Tibial nerve (tissue), 4 donors: ENCODE measurements at regions not wholly inside any gene's neighbourhood (a gene's known extent, or its start where the extent isn't known, plus 50 kb on each side); places are given as distances from the start of the nearest gene placed in this dataset.

Source experiments
- DNase-seq, 2 donors: peaks; one replicate each; pipeline ENCODE4 v3.0.0-alpha.2; 2019; ENCODE audit warnings: low spot score in 2 of 2
- H3K27ac ChIP-seq, 4 donors: fragments of 200-600 bp; sonication (generic) in 3 of 4; one replicate each; pipeline ENCODE4 v1.5.1; 2017 to 2019; ENCODE audit warnings: mild to moderate bottlenecking in 1 of 4
- H3K27me3 ChIP-seq, 2 donors: fragments of 200-600 bp; sonication (generic) in 1 of 2; one replicate each; pipeline versions ENCODE4 v1.5.1 to v1.6.0; 2017 to 2019
- H3K36me3 ChIP-seq, 3 donors: fragments of 200-600 bp; sonication (generic); one replicate each; pipeline ENCODE4 v1.5.1; 2018 to 2019
- H3K4me1 ChIP-seq, 4 donors: fragments of 200-600 bp; sonication (generic) in 3 of 4; one replicate each; pipeline ENCODE4 v1.5.1; 2017 to 2019
- H3K4me3 ChIP-seq, 4 donors: fragments of 200-600 bp; sonication (generic) in 3 of 4; one replicate each; pipeline ENCODE4 v1.5.1; 2017 to 2019; ENCODE audit warnings: mild to moderate bottlenecking in 1 of 4, moderate library complexity in 1 of 4
- H3K9me3 ChIP-seq, 4 donors: fragments of 200-600 bp; sonication (generic) in 3 of 4; one replicate each; pipeline ENCODE4 v1.5.1; 2017 to 2019
- EP300 ChIP-seq, 2 donors: sonication (generic); formaldehyde crosslinking; IDR thresholded peaks; one replicate each; pipeline ENCODE4 v1.6.1; 2017; ENCODE audit warnings: antibody characterized with exemption in 2 of 2, mild to moderate bottlenecking in 1 of 2
- POLR2A ChIP-seq, 2 donors: fragments of 450-650 bp; IDR thresholded peaks; one replicate each; pipeline ENCODE4 v1.6.1; 2017; ENCODE audit warnings: antibody characterized with exemption in 2 of 2, mild to moderate bottlenecking in 2 of 2, moderate library complexity in 2 of 2
- WGBS, 2 donors: methylation state at CpG; one replicate each; pipeline ENCODE4 v1.1.5; 2018; 5-methylcytosine and 5-hydroxymethylcytosine counted together
- TF ChIP-seq, protein P1 (sequence below), 5 experiments: fragments of 200-600 bp in 3 of 5; fragments of 450-650 bp in 2 of 5; sonication (generic) in 3 of 5; IDR thresholded peaks; one replicate each; pipeline ENCODE4 v1.5.1; 2016 to 2019; ENCODE audit warnings: antibody characterized with exemption in 5 of 5, mild to moderate bottlenecking in 3 of 5, moderate library complexity in 2 of 5

DNA sequence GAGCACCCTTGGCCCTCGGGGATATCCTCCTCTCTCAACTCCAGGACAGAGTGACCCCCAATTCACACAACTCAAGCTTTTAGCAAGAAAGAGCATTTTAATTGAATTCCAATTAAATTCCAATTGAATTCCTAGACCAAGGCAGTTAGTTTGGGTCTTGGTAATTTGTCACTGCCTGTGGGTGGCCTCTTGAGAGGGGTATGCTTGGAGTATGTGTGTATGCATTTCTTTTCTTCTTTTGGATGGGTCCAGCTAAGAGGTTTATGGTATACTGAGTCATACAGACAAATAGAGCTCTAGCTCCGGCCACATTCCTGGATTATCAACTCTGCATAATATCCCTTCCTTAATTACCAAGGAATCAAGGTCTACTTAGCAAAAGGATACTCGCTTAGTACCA is 136.7 kb downstream of the PCTP start:
- WGBS, 2 donors: 79 to 80% methylated on average over 3 of the region's 3 CpGs

DNA sequence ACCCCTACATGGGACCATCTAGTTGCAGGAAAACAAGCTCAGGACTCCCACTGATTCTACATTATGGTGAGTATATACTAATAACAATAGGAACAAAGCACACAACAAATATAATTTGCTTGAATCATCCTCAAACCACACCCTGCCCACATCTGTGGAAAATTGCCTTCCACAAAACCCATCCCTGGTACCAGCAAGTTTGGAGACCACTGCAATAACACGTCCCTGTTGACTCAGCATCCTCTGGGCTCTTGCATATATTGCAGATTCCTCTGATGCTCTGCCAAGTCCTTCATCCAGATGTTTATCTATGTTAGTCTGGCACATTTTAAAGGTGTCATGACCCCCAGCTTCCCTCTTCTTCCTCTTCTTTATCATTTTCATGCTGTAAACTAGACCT is 138.4 kb downstream of the PCTP start:
- Histone ChIP-seq H3K4me1 (no peaks in the 10 kb centered on the region), H3K36me3 (no peaks in the 10 kb centered on the region), H3K27ac (no peak overlapping the region), H3K4me3 (no peak overlapping the region), H3K9me3 (no peaks in the 10 kb centered on the region), H3K27me3 (no peaks in the 10 kb centered on the region)
- no peak for DNase-seq
- WGBS, 2 donors: 50 to 64% methylated on average over 1 of the region's 1 CpG
- TF ChIP-seq EP300 (IDR thresholded peaks at IDR 0.05) (no peak), POLR2A (IDR thresholded peaks at IDR 0.05) (no peak)
- TF ChIP-seq, protein P1, sequence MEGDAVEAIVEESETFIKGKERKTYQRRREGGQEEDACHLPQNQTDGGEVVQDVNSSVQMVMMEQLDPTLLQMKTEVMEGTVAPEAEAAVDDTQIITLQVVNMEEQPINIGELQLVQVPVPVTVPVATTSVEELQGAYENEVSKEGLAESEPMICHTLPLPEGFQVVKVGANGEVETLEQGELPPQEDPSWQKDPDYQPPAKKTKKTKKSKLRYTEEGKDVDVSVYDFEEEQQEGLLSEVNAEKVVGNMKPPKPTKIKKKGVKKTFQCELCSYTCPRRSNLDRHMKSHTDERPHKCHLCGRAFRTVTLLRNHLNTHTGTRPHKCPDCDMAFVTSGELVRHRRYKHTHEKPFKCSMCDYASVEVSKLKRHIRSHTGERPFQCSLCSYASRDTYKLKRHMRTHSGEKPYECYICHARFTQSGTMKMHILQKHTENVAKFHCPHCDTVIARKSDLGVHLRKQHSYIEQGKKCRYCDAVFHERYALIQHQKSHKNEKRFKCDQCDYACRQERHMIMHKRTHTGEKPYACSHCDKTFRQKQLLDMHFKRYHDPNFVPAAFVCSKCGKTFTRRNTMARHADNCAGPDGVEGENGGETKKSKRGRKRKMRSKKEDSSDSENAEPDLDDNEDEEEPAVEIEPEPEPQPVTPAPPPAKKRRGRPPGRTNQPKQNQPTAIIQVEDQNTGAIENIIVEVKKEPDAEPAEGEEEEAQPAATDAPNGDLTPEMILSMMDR (IDR thresholded peaks at IDR 0.05): no peak

More for the DNA sequence above, 136.7 kb downstream of the PCTP start:
- no peaks in the 10 kb centered on the region for H3K36me3 ChIP-seq
- H3K27me3 ChIP-seq: no peaks in the 10 kb centered on the region
- no peak overlapping the region for H3K4me3 ChIP-seq
- DNase-seq: no peak
- H3K4me1 ChIP-seq: no peaks in the 10 kb centered on the region
- H3K9me3 ChIP-seq: no peaks in the 10 kb centered on the region
- TF ChIP-seq, protein P1 (IDR thresholded peaks at IDR 0.05): no peak
- TF ChIP-seq EP300 (IDR thresholded peaks at IDR 0.05): no peak
- TF ChIP-seq POLR2A (IDR thresholded peaks at IDR 0.05): no peak
- no peak overlapping the region for H3K27ac ChIP-seq

DNA sequence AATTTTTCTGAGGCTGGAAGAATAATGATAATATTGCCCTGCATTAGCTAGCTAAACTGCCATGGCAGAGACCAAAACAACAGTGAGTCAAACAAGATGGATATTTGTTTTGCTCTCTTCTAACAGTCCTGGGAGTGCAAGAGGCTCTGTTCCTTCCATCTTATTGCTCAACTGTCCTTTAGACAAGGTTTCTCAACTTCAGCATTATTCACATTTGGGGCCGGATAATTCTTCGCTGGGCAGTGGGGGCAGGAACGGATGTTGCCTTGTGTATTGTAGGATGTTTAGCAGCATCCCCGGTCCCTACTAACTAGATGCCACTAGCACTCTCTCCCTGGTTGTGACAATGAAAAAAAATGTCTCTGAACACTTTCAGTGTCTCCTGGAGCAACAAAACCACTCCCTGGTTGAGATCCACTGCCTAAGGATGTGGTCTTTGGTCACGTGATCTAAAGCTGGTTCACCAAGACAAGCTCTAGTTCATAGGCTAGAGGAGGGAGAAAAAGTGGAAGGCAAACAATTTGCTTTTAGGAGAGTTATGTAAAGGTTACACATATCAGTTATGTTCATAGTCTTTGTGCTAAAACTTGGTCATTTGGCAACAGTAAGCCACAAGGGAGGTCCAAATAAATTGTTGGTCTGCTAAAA is 144.4 kb downstream of the PCTP start:
- Histone ChIP-seq H3K4me3 (no peak overlapping the region), H3K4me1 (no peaks in the 10 kb centered on the region), H3K36me3 (no peaks in the 10 kb centered on the region), H3K9me3 (no peaks in the 10 kb centered on the region), H3K27me3 (no peaks in the 10 kb centered on the region), H3K27ac (peak overlapping the region in 1 of 4 donors; percentile 8)
- DNase-seq: peak in 1 of 2 donors; percentile 12
- TF ChIP-seq, protein P1 (IDR thresholded peaks at IDR 0.05): no peak
- TF ChIP-seq POLR2A (IDR thresholded peaks at IDR 0.05) (no peak), EP300 (IDR thresholded peaks at IDR 0.05) (no peak)
- 78 to 91% methylated on average over 5 of the region's 5 CpGs for WGBS, 2 donors

DNA sequence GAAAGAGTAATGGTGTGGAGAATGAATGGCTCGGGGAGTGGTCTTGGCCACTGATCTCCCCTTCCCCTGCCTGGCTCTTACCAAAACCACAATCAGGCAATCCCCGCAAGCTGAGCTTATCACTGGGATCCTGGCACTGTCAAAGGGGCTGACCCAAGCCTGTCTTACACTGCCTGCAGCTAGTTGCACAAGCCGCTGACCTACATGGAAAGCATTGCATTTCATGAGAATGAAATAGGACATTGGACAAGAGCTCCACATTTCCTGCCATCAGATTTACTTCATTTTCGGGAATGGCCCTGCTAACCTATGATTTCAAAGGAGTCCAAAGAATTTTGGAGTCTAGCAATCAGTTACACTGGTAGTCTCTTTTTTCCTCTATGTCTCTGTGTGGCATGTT is 146.4 kb downstream of the PCTP start:
- H3K36me3 ChIP-seq: no peaks in the 10 kb centered on the region
- H3K4me1 ChIP-seq: no peaks in the 10 kb centered on the region
- TF ChIP-seq EP300 (IDR thresholded peaks at IDR 0.05) (peak in 1 of 2 donors; percentile 68), POLR2A (IDR thresholded peaks at IDR 0.05) (no peak)
- no peaks in the 10 kb centered on the region for H3K9me3 ChIP-seq
- DNase-seq: peak in 1 of 2 donors; percentile 41
- no peak overlapping the region for H3K4me3 ChIP-seq
- H3K27me3 ChIP-seq: no peaks in the 10 kb centered on the region
- WGBS, 2 donors: 67 to 76% methylated on average over 4 of the region's 4 CpGs
- H3K27ac ChIP-seq: peak overlapping the region in 1 of 4 donors; percentile 33

DNA sequence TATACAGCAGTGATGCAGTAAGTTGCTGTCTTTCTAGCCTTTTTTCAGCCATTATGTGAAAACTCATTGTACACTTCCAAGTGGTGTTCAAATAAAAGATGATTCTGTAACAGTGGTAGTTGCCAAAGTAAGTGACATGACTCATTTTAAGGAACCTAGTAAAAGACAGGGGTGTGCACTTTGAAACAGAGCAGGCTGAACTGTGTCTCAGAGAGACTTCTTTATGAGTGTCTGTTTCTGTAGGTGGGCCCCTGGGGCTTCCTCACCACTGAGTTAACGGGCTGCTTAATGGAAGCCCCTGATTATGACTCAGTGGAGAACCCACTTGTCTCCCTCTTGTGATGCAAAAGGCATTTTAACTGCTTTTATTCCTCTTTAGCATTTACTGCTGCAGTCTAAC is 147.3 kb downstream of the PCTP start:
- Histone ChIP-seq H3K36me3 (no peaks in the 10 kb centered on the region), H3K9me3 (no peaks in the 10 kb centered on the region), H3K27ac (peak overlapping the region in 1 of 4 donors; percentile 62), H3K4me3 (no peak overlapping the region), H3K4me1 (no peaks in the 10 kb centered on the region), H3K27me3 (no peaks in the 10 kb centered on the region)
- no peak for DNase-seq
- TF ChIP-seq POLR2A (IDR thresholded peaks at IDR 0.05) (no peak), EP300 (IDR thresholded peaks at IDR 0.05) (no peak)
- TF ChIP-seq, protein P1 (IDR thresholded peaks at IDR 0.05): no peak
- WGBS, 2 donors: 27 to 39% methylated on average over 1 of the region's 1 CpG
